Endothelial cell of umbilical vein (primary cell): ENCODE measurements at regions not wholly inside any gene's neighbourhood (a gene's known extent, or its start where the extent isn't known, plus 50 kb on each side); places are given as distances from the start of the nearest gene placed in this dataset.

Experiments used
- BruUV-seq: library from RNA; stranded (reverse); fragments of 400-500 nt; replicated peaks from 2 replicates; lab custom pipeline; 2021; lab: Mats Ljungman, UMichigan
- CTCF ChIA-PET: fragments of 300-600, 350-600 bp; sonication (Branson Sonifier 250); formaldehyde crosslinking; loops from one replicate; lab custom pipeline; 2021; ENCODE audit warnings: antibody characterized with exemption, inconsistent platforms; lab: Charles Lee
- POLR2A ChIA-PET: fragments of 300-600, 350-600 bp; sonication (Branson Sonifier 250); formaldehyde crosslinking; loops from one replicate; lab custom pipeline; 2021; ENCODE audit warnings: antibody characterized with exemption, inconsistent platforms; lab: Charles Lee
- DNase-seq: peaks from one replicate; pipeline ENCODE4 v3.0.0-alpha.2; 2011; ENCODE audit warnings: low read depth, low spot score
- FAIRE-seq: peaks from 2 replicates; lab custom pipeline; 2011; peaks lifted over from hg19 to GRCh38; lab: Jason Lieb, UNC
- H2AFZ ChIP-seq: 2 replicates; pipeline ENCODE4 v1.6.0; 2012; ENCODE audit warnings: low read depth, low read length, control low read depth, inconsistent platforms
- H3K27ac ChIP-seq: 2 replicates; pipeline ENCODE4 v1.5.1; 2011; ENCODE audit warnings: low read depth, mild to moderate bottlenecking, control low read depth, low read length, moderate library complexity; ENCODE audit not compliant: insufficient read depth
- H3K27me3 ChIP-seq, 2 experiments: 2 replicates each; pipeline versions ENCODE4 v1.6.0 to v1.6.1; 2011; ENCODE audit warnings: low read length in 2 of 2, mixed read lengths in 1 of 2; ENCODE audit not compliant: control insufficient read depth in 2 of 2, insufficient read depth in 2 of 2
- H3K36me3 ChIP-seq, 2 experiments: 2 replicates in 1 of 2; 3 replicates in 1 of 2; pipeline ENCODE4 v1.5.1; 2011; ENCODE audit warnings: low read length in 2 of 2, mild to moderate bottlenecking in 1 of 2, moderate library complexity in 1 of 2; ENCODE audit not compliant: control insufficient read depth in 2 of 2, insufficient read depth in 2 of 2; ENCODE audit errors: extremely low read depth in 1 of 2
- H3K4me1 ChIP-seq: 3 replicates; pipeline ENCODE4 v1.5.1; 2011; ENCODE audit warnings: mild to moderate bottlenecking, low read length; ENCODE audit not compliant: control insufficient read depth, insufficient read depth; ENCODE audit errors: extremely low read depth
- H3K4me2 ChIP-seq: 2 replicates; pipeline ENCODE4 v1.6.1; 2011; ENCODE audit warnings: low read length, control low read depth, mixed read lengths; ENCODE audit not compliant: insufficient read depth
- H3K4me3 ChIP-seq, 3 experiments: fragments of 200-600 bp in 1 of 3; sonication (generic), shearing (Covaris generic) in 1 of 3; replicated peaks in 1 of 3; 2 replicates each; pipeline ENCODE4 v1.5.1; 2011 to 2016; ENCODE audit warnings: control low read depth in 3 of 3, low read length in 3 of 3, mild to moderate bottlenecking in 2 of 3, inconsistent platforms in 1 of 3, low read depth in 1 of 3, moderate library complexity in 1 of 3; ENCODE audit not compliant: insufficient read depth in 1 of 3
- H3K79me2 ChIP-seq: 2 replicates; pipeline ENCODE4 v1.6.0; 2012; ENCODE audit warnings: low read length, inconsistent platforms; ENCODE audit not compliant: control insufficient read depth, insufficient read depth
- H3K9ac ChIP-seq: replicated peaks from 2 replicates; pipeline ENCODE3; 2011; ENCODE audit warnings: low read length, control low read depth; ENCODE audit not compliant: insufficient read depth; ENCODE audit errors: extremely low read depth
- H3K9me1 ChIP-seq: replicated peaks from 3 replicates; pipeline ENCODE4 v1.6.0; 2011; ENCODE audit warnings: mild to moderate bottlenecking, low read length; ENCODE audit not compliant: control insufficient read depth, insufficient read depth; ENCODE audit errors: extremely low read depth
- H3K9me3 ChIP-seq: replicated peaks from 2 replicates; pipeline ENCODE4 v1.5.1; 2012; ENCODE audit warnings: low read length, inconsistent platforms; ENCODE audit not compliant: control insufficient read depth, insufficient read depth
- H4K20me1 ChIP-seq: replicated peaks from 2 replicates; pipeline ENCODE3; 2011; ENCODE audit warnings: mild to moderate bottlenecking, low read length; ENCODE audit not compliant: control insufficient read depth, insufficient read depth; ENCODE audit errors: extremely low read depth
- EZH2 ChIP-seq: IDR thresholded peaks from 2 replicates; pipeline ENCODE4 v1.6.1; 2012; ENCODE audit warnings: borderline replicate concordance, low read depth, mild to moderate bottlenecking, moderate library complexity, low read length, inconsistent platforms; ENCODE audit not compliant: severe bottlenecking
- FOS ChIP-seq: IDR thresholded peaks from 2 replicates; pipeline ENCODE4 v1.6.1; 2011; ENCODE audit warnings: mild to moderate bottlenecking, low read length, moderate library complexity, borderline replicate concordance; ENCODE audit not compliant: insufficient read depth
- GATA2 ChIP-seq: IDR thresholded peaks from 2 replicates; pipeline ENCODE4 v1.7.0; 2011; ENCODE audit warnings: low read depth, mild to moderate bottlenecking, moderate library complexity, mixed read lengths, low read length; ENCODE audit not compliant: insufficient read length, insufficient read depth
- JUN ChIP-seq: IDR thresholded peaks from 2 replicates; pipeline ENCODE4 v1.6.1; 2011; ENCODE audit warnings: borderline replicate concordance, low read depth; ENCODE audit not compliant: insufficient read length, insufficient read depth
- MAX ChIP-seq: IDR thresholded peaks from 2 replicates; pipeline ENCODE4 v1.6.1; 2011; ENCODE audit not compliant: insufficient read depth, insufficient read length
- MYC ChIP-seq: IDR thresholded peaks from one replicate; pipeline ENCODE4 v1.6.1; 2011; ENCODE audit warnings: mild to moderate bottlenecking, low read depth, low read length
- POLR2A ChIP-seq: IDR thresholded peaks from 2 replicates; pipeline ENCODE4 v1.6.1; 2012; ENCODE audit warnings: low read depth, mild to moderate bottlenecking, control low read depth, low read length
- POLR2AphosphoS5 ChIP-seq: IDR thresholded peaks from 2 replicates; pipeline ENCODE4 v1.6.1; 2012; ENCODE audit warnings: low read depth, mild to moderate bottlenecking, control low read depth, low read length, moderate library complexity; ENCODE audit not compliant: insufficient read depth
- dilution Hi-C: fragments of 300-500 bp; cut with MboI; formaldehyde crosslinking; loops from one replicate; pipeline ENCODE4 v1.15.0; 2019; ENCODE audit warnings: low sequenced_read_pairs; ENCODE audit not compliant: extremely low pct_ligation_motif_present
- intact Hi-C: fragments of 100-400 bp; cut with micrococcal nuclease; formaldehyde crosslinking; loops from one replicate; pipeline ENCODE4 v1.10.0; 2022
- TF ChIP-seq, protein P1 (sequence below), 2 donors: IDR thresholded peaks; 1 replicate in 1 of 2; 2 replicates in 1 of 2; pipeline ENCODE4 v1.5.1; 2011; ENCODE audit warnings: low read length in 2 of 2, mild to moderate bottlenecking in 2 of 2, moderate library complexity in 2 of 2, control low read depth in 1 of 2, inconsistent platforms in 1 of 2, low read depth in 1 of 2; ENCODE audit not compliant: insufficient read depth in 1 of 2; ENCODE audit errors: extremely low read depth in 1 of 2

DNA sequence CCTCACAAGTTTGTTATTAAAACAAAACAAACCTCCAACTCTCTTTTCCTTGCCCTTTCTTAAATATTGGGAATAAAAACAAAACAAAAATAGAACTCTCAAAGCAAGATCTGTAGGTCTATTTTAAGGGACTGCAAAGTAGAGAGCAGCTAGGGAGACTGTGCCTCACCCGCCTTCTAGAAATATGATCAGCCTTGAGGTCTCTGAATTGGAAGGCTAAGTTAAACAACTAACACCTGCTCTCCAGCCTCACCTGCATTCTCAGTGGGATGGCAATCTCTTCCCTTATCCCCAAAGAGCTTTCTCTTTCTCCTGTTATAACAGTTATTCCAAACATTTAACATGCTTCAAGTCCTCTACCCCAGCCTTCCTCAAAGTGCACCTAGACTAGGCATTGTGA is 75.5 kb upstream of the TNR start:
- intact Hi-C loops (no loop called here), dilution Hi-C loops (no loop called here)
- Histone ChIP-seq H3K4me3 (no peak overlapping the region), H3K79me2 (no peaks in the 10 kb centered on the region), H3K36me3 (no peaks in the 10 kb centered on the region), H3K4me2 (no peak overlapping the region), H3K27me3 (no peaks in the 10 kb centered on the region), H3K4me1 (no peaks in the 10 kb centered on the region), H3K9ac (no peak overlapping the region), H4K20me1 (no peaks in the 10 kb centered on the region), H3K9me1 (no peaks in the 10 kb centered on the region), H2AFZ (no peak overlapping the region), H3K27ac (no peak overlapping the region), H3K9me3 (no peaks in the 10 kb centered on the region)
- TF ChIP-seq MYC: no peak
- TF ChIP-seq FOS: no peak
- TF ChIP-seq GATA2: no peak
- no peak for TF ChIP-seq JUN
- TF ChIP-seq EZH2: no peak
- TF ChIP-seq MAX: no peak
- TF ChIP-seq, protein P1, sequence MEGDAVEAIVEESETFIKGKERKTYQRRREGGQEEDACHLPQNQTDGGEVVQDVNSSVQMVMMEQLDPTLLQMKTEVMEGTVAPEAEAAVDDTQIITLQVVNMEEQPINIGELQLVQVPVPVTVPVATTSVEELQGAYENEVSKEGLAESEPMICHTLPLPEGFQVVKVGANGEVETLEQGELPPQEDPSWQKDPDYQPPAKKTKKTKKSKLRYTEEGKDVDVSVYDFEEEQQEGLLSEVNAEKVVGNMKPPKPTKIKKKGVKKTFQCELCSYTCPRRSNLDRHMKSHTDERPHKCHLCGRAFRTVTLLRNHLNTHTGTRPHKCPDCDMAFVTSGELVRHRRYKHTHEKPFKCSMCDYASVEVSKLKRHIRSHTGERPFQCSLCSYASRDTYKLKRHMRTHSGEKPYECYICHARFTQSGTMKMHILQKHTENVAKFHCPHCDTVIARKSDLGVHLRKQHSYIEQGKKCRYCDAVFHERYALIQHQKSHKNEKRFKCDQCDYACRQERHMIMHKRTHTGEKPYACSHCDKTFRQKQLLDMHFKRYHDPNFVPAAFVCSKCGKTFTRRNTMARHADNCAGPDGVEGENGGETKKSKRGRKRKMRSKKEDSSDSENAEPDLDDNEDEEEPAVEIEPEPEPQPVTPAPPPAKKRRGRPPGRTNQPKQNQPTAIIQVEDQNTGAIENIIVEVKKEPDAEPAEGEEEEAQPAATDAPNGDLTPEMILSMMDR (IDR thresholded peaks at IDR 0.05; ENCODE audit: extremely low read depth in 1 of 2, insufficient read depth in 1 of 2, low read depth in 1 of 2, low read length in 2 of 2): no peak
- TF ChIP-seq POLR2AphosphoS5: no peak
- TF ChIP-seq POLR2A: no peak
- POLR2A ChIA-PET: no interaction called here
- FAIRE-seq: no peak
- DNase-seq: no peak
- no TSS peak for BruUV-seq
- CTCF ChIA-PET: interaction anchor here (0.8 kb wide), 1 partner anchor 11 kb away, joined by 3 read pairs; no protein-coding TSS in a partner anchor
